SK-N-SH treated with all-trans-retinoic acid at 6 μM for 48 hours (cell line): ENCODE measurements at regions not wholly inside any gene's neighbourhood (a gene's known extent, or its start where the extent isn't known, plus 50 kb on each side); places are given as distances from the start of the nearest gene placed in this dataset.
"Not testable (repeated sequence)": the region's sequence is repeated elsewhere in the genome, so short reads cannot be mapped to it uniquely, and the experiment has no call there.

Source experiments
- ATAC-seq: fragments of 200-7000 bp; cut with Tn5 transposase; 3 replicates; pipeline ENCODE4 v1.9.1; 2020; ENCODE audit warnings: mild to moderate bottlenecking, moderate library complexity
- ARNTL ChIP-seq: fragments of 450-650 bp; formaldehyde crosslinking; IDR thresholded peaks from 2 replicates; pipeline ENCODE4 v1.5.0; 2020; ENCODE audit warnings: low read depth, mild to moderate bottlenecking, moderate library complexity, borderline replicate concordance
- BACH2 ChIP-seq: fragments of 250-450 bp; sonication (Bioruptor Pico); IDR thresholded peaks from 2 replicates; pipeline ENCODE4 v1.9.0; 2021; ENCODE audit warnings: mild to moderate bottlenecking, borderline replicate concordance
- ESRRG ChIP-seq: fragments of 250-450 bp; sonication (Bioruptor Pico); IDR thresholded peaks from 2 replicates; pipeline ENCODE4 v1.6.1; 2021; ENCODE audit warnings: mild to moderate bottlenecking
- GLIS3 ChIP-seq: fragments of 250-450 bp; sonication (Bioruptor Pico); IDR thresholded peaks from 2 replicates; pipeline ENCODE4 v1.5.0; 2020; ENCODE audit warnings: mild to moderate bottlenecking, moderate library complexity
- ISL1 ChIP-seq: fragments of 250-450 bp; sonication (Bioruptor Pico); IDR thresholded peaks from 2 replicates; pipeline ENCODE4 v2.1.2; 2022; ENCODE audit warnings: mild to moderate bottlenecking, moderate library complexity
- OSR1 ChIP-seq: fragments of 250-450 bp; sonication (Bioruptor Pico); IDR thresholded peaks from 2 replicates; pipeline ENCODE4 v1.8.0; 2022; ENCODE audit warnings: moderate library complexity, mild to moderate bottlenecking, inconsistent platforms
- PATZ1 ChIP-seq: fragments of 250-450 bp; sonication (Bioruptor Pico); IDR thresholded peaks from 2 replicates; pipeline ENCODE4 v1.8.0; 2020; ENCODE audit warnings: mild to moderate bottlenecking, moderate library complexity, borderline replicate concordance
- PPARA ChIP-seq: fragments of 250-450 bp; sonication (Bioruptor Pico); IDR thresholded peaks from 2 replicates; pipeline ENCODE4 v1.5.0; 2020; ENCODE audit warnings: mild to moderate bottlenecking, borderline replicate concordance
- RARB ChIP-seq: fragments of 250-450 bp; sonication (Bioruptor Pico); IDR thresholded peaks from 2 replicates; pipeline ENCODE4 v1.8.0; 2021; ENCODE audit warnings: mild to moderate bottlenecking, moderate library complexity
- TOX ChIP-seq: fragments of 250-450 bp; sonication (Bioruptor Pico); IDR thresholded peaks from 2 replicates; pipeline ENCODE4 v1.8.0; 2021; ENCODE audit warnings: mild to moderate bottlenecking, moderate library complexity, borderline replicate concordance
- TSHZ2 ChIP-seq: fragments of 250-450 bp; sonication (Bioruptor Pico); IDR thresholded peaks from 2 replicates; pipeline ENCODE4 v1.5.0; 2020; ENCODE audit warnings: mild to moderate bottlenecking, moderate library complexity
- ZC3H10 ChIP-seq: fragments of 250-450 bp; sonication (Bioruptor Pico); IDR thresholded peaks from 2 replicates; pipeline ENCODE4 v1.5.1; 2021; ENCODE audit warnings: mild to moderate bottlenecking, moderate library complexity
- ZNF70 ChIP-seq: fragments of 450-650 bp; formaldehyde crosslinking; IDR thresholded peaks from 2 replicates; pipeline ENCODE4 v1.5.0; 2020; ENCODE audit warnings: mild to moderate bottlenecking, moderate library complexity
- ZNF8 ChIP-seq: fragments of 450-650 bp; formaldehyde crosslinking; IDR thresholded peaks from 2 replicates; pipeline ENCODE4 v1.5.0; 2020; ENCODE audit warnings: mild to moderate bottlenecking, moderate library complexity
- TF ChIP-seq, protein P1 (sequence below): fragments of 250-450 bp; sonication (Bioruptor Pico); IDR thresholded peaks from 2 replicates; pipeline ENCODE4 v1.5.1; 2020; ENCODE audit warnings: low read depth, mild to moderate bottlenecking, moderate library complexity

GRCh38 chr13:99757756-99758459 lies 213.7 kb downstream of the ZIC5 start (continued):
- no peak for TF ChIP-seq TSHZ2 (CRISPR knock-in tag)
- no peak for TF ChIP-seq OSR1 (CRISPR knock-in tag)
- TF ChIP-seq ZC3H10 (CRISPR knock-in tag) = no peak
- no peak for TF ChIP-seq ARNTL (CRISPR knock-in tag)

GRCh38 chr13:99756281-99756680 lies 215.3 kb downstream of the ZIC5 start:
- TF ChIP-seq, protein P1, sequence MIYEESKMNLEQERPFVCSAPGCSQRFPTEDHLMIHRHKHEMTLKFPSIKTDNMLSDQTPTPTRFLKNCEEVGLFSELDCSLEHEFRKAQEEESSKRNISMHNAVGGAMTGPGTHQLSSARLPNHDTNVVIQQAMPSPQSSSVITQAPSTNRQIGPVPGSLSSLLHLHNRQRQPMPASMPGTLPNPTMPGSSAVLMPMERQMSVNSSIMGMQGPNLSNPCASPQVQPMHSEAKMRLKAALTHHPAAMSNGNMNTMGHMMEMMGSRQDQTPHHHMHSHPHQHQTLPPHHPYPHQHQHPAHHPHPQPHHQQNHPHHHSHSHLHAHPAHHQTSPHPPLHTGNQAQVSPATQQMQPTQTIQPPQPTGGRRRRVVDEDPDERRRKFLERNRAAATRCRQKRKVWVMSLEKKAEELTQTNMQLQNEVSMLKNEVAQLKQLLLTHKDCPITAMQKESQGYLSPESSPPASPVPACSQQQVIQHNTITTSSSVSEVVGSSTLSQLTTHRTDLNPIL (CRISPR knock-in tag) = no peak
- TF ChIP-seq ZNF8 (CRISPR knock-in tag) (no peak), PATZ1 (CRISPR knock-in tag) (no peak), PPARA (CRISPR knock-in tag) (no peak), BACH2 (CRISPR knock-in tag) (no peak), ZNF70 (CRISPR knock-in tag) (no peak), ISL1 (CRISPR knock-in tag) (no peak), GLIS3 (CRISPR knock-in tag) (no peak), ESRRG (CRISPR knock-in tag) (no peak), TOX (no peak), ARNTL (CRISPR knock-in tag) (no peak), RARB (CRISPR knock-in tag) (no peak)
- ATAC-seq = no peak

GRCh38 chr13:99754750-99755149 lies 216.8 kb downstream of the ZIC5 start:
- not testable (repeated sequence) for ATAC-seq

- TF ChIP-seq PATZ1 (CRISPR knock-in tag) (no peak), ZNF70 (CRISPR knock-in tag) (no peak), ESRRG (CRISPR knock-in tag) (no peak), PPARA (CRISPR knock-in tag) (no peak), GLIS3 (CRISPR knock-in tag) (no peak), TOX (no peak), TSHZ2 (CRISPR knock-in tag) (no peak), ISL1 (CRISPR knock-in tag) (no peak), RARB (CRISPR knock-in tag) (no peak)
- ATAC-seq = no peak
Observed at GRCh38 chr13:99752373-99752772, 219.2 kb downstream of the ZIC5 start.
